Lung (tissue), 11 donors: ENCODE measurements at regions not wholly inside any gene's neighbourhood (a gene's known extent, or its start where the extent isn't known, plus 50 kb on each side); places are given as distances from the start of the nearest gene placed in this dataset.
A peak's percentile ranks its signal among the peaks of the same experiment; 100 is the strongest.

ENCODE experiments used
- ATAC-seq: fragments of 200-7000 bp; cut with Tn5 transposase; one replicate; pipeline ENCODE4 v1.9.1; 2020; ENCODE audit warnings: moderate number of reproducible peaks; ENCODE audit not compliant: insufficient read depth, low FRiP score
- DNase-seq, 3 donors: peaks; one replicate each; pipeline ENCODE4 v3.0.0-alpha.2; 2013 to 2017
- H3K27ac ChIP-seq, 2 donors: one replicate each; pipeline ENCODE4 v1.5.1; 2013; ENCODE audit warnings: mild to moderate bottlenecking in 2 of 2, moderate library complexity in 2 of 2, control low read depth in 1 of 2, inconsistent platforms in 1 of 2, low read depth in 1 of 2, low read length in 1 of 2
- H3K27me3 ChIP-seq, 3 donors: one replicate each; pipeline ENCODE4 v1.5.1; 2013; ENCODE audit warnings: low read length in 2 of 3; ENCODE audit not compliant: control insufficient read depth in 3 of 3, insufficient read depth in 3 of 3
- H3K36me3 ChIP-seq, 4 donors: one replicate each; pipeline ENCODE4 v1.5.1; 2013; ENCODE audit warnings: low read length in 4 of 4, mild to moderate bottlenecking in 1 of 4, moderate library complexity in 1 of 4; ENCODE audit not compliant: control insufficient read depth in 4 of 4, insufficient read depth in 4 of 4
- H3K4me1 ChIP-seq, 5 donors: one replicate each; pipeline ENCODE4 v1.5.1; 2013; ENCODE audit warnings: low read length in 5 of 5, mild to moderate bottlenecking in 2 of 5, moderate library complexity in 1 of 5; ENCODE audit not compliant: control insufficient read depth in 5 of 5, insufficient read depth in 5 of 5
- H3K4me3 ChIP-seq: one replicate; pipeline ENCODE4 v1.5.1; 2013; ENCODE audit warnings: mild to moderate bottlenecking, control low read depth, moderate library complexity
- H3K9ac ChIP-seq, 2 donors: one replicate each; pipeline ENCODE4 v1.5.1; 2013; ENCODE audit warnings: low read length in 2 of 2, control low read depth in 1 of 2; ENCODE audit not compliant: insufficient read depth in 1 of 2
- H3K9me3 ChIP-seq, 4 donors: one replicate each; pipeline ENCODE4 v1.5.1; 2013; ENCODE audit warnings: low read length in 3 of 4, mild to moderate bottlenecking in 1 of 4, moderate library complexity in 1 of 4; ENCODE audit not compliant: control insufficient read depth in 4 of 4, insufficient read depth in 3 of 4
- WGBS, 2 donors: extraction: QIAGEN DNeasy Blood & Tissue Kit; methylation state at CpG; one replicate each; pipeline ENCODE4 v1.1.7; 2013; 5-methylcytosine and 5-hydroxymethylcytosine counted together
- TF ChIP-seq, protein P1 (sequence below): IDR thresholded peaks from 2 replicates; pipeline ENCODE4 v1.5.1; 2012; ENCODE audit warnings: mild to moderate bottlenecking; ENCODE audit errors: control extremely low read depth, extremely low read depth
- donor health status: control.
- donor health status: control.
- donor health status: Bipolar disorder and iron deficiency.
- donor health status: healthy.
- donor health status: DM: yes; HTN: yes; CAD: no.

DNA sequence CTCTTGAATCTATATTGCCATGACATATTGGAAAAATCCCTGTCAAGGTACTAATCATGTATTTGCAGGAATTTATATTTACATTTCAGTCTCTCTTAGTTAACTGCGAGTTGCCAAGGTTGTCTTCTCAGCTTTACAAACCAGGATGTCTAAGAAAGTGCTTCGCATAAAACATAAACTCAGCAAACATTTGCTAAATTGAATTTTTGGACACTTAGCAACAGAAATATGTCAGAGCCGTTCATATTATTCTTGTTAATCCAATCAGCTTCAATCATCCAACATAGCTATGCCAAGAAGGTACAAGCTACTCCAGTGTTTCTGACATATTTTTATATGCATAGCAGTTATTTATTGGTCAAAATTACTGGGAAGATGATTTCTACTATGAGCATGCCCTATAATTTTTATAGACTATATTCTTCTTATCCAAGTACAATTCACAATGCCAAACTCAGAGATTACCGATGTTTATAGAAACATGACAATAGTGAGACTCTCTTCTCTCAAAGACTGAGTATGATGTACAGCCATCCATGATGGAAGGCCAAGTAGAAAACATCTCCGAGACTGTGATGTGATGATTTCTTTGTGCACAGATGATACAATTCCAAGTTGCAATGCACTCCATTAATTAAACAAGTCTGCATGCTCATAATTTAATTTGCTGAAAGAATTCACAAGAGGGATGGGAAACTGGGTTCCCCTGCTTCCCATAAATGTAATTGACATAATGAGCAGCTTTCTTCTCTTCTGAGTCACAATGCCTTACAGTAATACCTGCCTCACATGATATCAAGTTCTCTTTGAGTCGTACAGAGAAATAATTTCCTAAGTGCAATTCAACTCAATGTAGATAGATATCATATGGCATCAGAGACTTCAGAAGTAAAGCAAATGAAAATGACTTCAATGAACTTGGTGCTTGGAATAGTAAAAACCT, 776.3 kb downstream of the EFNB2 start:
- no peaks in the 10 kb centered on the region for H3K36me3 ChIP-seq
- no peak for DNase-seq
- H3K27ac ChIP-seq, result no peak overlapping the region
- H3K27me3 ChIP-seq, result no peaks in the 10 kb centered on the region
- ATAC-seq, result no peak
- no peaks in the 10 kb centered on the region for H3K4me1 ChIP-seq
- TF ChIP-seq, protein P1, sequence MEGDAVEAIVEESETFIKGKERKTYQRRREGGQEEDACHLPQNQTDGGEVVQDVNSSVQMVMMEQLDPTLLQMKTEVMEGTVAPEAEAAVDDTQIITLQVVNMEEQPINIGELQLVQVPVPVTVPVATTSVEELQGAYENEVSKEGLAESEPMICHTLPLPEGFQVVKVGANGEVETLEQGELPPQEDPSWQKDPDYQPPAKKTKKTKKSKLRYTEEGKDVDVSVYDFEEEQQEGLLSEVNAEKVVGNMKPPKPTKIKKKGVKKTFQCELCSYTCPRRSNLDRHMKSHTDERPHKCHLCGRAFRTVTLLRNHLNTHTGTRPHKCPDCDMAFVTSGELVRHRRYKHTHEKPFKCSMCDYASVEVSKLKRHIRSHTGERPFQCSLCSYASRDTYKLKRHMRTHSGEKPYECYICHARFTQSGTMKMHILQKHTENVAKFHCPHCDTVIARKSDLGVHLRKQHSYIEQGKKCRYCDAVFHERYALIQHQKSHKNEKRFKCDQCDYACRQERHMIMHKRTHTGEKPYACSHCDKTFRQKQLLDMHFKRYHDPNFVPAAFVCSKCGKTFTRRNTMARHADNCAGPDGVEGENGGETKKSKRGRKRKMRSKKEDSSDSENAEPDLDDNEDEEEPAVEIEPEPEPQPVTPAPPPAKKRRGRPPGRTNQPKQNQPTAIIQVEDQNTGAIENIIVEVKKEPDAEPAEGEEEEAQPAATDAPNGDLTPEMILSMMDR, result no peak
- 86 to 90% methylated on average over 6 of the region's 6 CpGs for WGBS, 2 donors
- H3K4me3 ChIP-seq, result no peak overlapping the region
- H3K9ac ChIP-seq, result no peak overlapping the region
- no peaks in the 10 kb centered on the region for H3K9me3 ChIP-seq

DNA sequence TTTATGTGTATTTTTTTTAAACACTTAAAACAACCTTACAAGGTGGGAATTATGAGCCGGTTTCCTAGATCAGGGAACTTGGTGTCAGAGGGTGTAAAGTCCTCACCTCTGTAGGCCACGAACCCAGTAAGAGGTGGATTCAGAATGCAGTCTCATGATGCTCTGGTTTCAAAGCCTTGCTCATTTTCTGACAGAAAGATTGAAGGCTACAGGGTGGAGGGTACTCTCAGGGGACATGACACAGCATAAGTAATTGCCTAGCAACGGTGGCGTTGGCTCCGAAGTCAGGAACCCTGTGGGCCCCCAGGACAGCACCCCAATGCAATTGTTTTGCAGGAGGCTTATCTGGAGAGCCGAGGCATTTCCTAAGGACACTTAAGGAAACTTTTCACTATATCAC, 794.7 kb downstream of the EFNB2 start:
- Histone ChIP-seq H3K9me3 (no peaks in the 10 kb centered on the region), H3K9ac (no peak overlapping the region), H3K27ac (no peak overlapping the region), H3K36me3 (no peaks in the 10 kb centered on the region), H3K4me3 (no peak overlapping the region), H3K27me3 (no peaks in the 10 kb centered on the region), H3K4me1 (no peaks in the 10 kb centered on the region)
- 24 to 25% methylated on average over 6 of the region's 6 CpGs for WGBS, 2 donors
- DNase-seq, result peak in 1 of 3 donors; percentile 17
- ATAC-seq, result no peak
- TF ChIP-seq, protein P1, result no peak

DNA sequence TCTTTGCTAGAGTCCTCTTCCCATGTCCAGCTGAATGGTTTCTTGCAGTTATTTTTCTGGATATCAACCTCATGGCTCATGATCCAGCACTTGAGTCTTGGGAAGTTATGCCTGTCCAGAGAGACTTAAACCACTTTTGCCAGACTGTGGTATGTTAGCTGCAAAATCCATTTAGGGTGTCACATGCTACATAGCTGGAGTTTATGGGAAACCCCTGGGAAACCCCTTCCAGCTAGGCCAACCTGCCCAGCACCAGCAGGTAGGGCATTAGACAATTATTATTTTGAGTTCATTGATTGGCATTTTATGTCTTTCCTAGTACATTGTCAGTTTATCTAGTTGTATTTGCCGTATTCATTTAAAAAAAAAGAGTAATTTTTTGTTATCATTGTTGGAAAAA, 797.8 kb downstream of the EFNB2 start:
- ATAC-seq (no peak), DNase-seq (no peak)
- H3K4me1 ChIP-seq, result no peaks in the 10 kb centered on the region
- no peak overlapping the region for H3K27ac ChIP-seq
- no peaks in the 10 kb centered on the region for H3K27me3 ChIP-seq
- TF ChIP-seq, protein P1, result no peak
- H3K9me3 ChIP-seq, result no peaks in the 10 kb centered on the region
- no peak overlapping the region for H3K4me3 ChIP-seq
- H3K9ac ChIP-seq, result no peak overlapping the region
- H3K36me3 ChIP-seq, result no peaks in the 10 kb centered on the region
- WGBS, 2 donors, result 92 to 94% methylated on average over 1 of the region's 1 CpG
